ENCODE measurements at regions not wholly inside any gene's neighbourhood (a gene's known extent, or its start where the extent isn't known, plus 50 kb on each side); places are given as distances from the start of the nearest gene placed in this dataset.

DNA sequence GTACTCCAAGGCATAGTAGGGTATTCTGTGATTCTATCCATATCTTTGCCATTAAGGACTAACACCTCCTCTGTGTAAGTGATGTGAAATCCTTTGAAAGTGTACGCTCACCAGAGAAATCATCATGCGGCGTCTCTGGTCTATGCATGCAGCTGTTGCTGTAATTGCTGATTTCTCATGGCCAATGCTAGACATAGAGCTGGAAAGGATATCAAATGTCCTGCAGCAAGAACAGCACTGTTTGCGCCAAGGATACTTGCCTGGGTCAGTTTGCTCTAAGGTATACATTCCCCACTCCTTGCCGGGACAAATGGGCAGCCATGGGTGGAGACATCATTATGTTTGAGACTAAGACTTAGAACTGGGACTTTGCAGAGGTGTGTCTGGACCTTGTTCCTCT lies 896.4 kb downstream of the BCL11B start:
- no peak overlapping the region for H3K27ac ChIP-seq (ENCODE audit: insufficient read depth, low read depth, low read length)
- no TSS peak for BruUV-seq (replicated peaks)
- dilution Hi-C loops (cut with MboI; ENCODE audit: extremely low pct_ligation_motif_present, low sequenced_read_pairs): no loop called here
- H3K9ac ChIP-seq (replicated peaks; ENCODE audit: extremely low read depth, insufficient read depth, low read length): no peak overlapping the region
- CTCF ChIA-PET: no interaction called here
- no peak for FAIRE-seq
- H3K27me3 ChIP-seq (ENCODE audit: control insufficient read depth in 2 of 2, insufficient read depth in 2 of 2, low read length in 2 of 2): no peaks in the 10 kb centered on the region
- no peaks in the 10 kb centered on the region for H3K4me1 ChIP-seq (ENCODE audit: control insufficient read depth, extremely low read depth, insufficient read depth, low read length)
- H4K20me1 ChIP-seq (replicated peaks; ENCODE audit: control insufficient read depth, extremely low read depth, insufficient read depth, low read length): no peaks in the 10 kb centered on the region
- no peaks in the 10 kb centered on the region for H3K36me3 ChIP-seq (ENCODE audit: control insufficient read depth in 2 of 2, extremely low read depth in 1 of 2, insufficient read depth in 2 of 2, low read length in 2 of 2)
- no peaks in the 10 kb centered on the region for H3K9me1 ChIP-seq (replicated peaks; ENCODE audit: control insufficient read depth, extremely low read depth, insufficient read depth, low read length)
- no peaks in the 10 kb centered on the region for H3K79me2 ChIP-seq (ENCODE audit: control insufficient read depth, insufficient read depth, low read length)
- intact Hi-C loops (cut with micrococcal nuclease): no loop called here
- no peak for TF ChIP-seq JUN (IDR thresholded peaks at IDR 0.05; ENCODE audit: borderline replicate concordance, insufficient read depth, insufficient read length, low read depth)
- no peak for TF ChIP-seq POLR2AphosphoS5 (IDR thresholded peaks at IDR 0.05; ENCODE audit: insufficient read depth, low read depth, low read length)
- TF ChIP-seq POLR2A (IDR thresholded peaks at IDR 0.05; ENCODE audit: low read depth, low read length): no peak
- no peak for TF ChIP-seq MYC (IDR thresholded peaks at IDR 0.05; ENCODE audit: low read depth, low read length)
- TF ChIP-seq, protein P1, sequence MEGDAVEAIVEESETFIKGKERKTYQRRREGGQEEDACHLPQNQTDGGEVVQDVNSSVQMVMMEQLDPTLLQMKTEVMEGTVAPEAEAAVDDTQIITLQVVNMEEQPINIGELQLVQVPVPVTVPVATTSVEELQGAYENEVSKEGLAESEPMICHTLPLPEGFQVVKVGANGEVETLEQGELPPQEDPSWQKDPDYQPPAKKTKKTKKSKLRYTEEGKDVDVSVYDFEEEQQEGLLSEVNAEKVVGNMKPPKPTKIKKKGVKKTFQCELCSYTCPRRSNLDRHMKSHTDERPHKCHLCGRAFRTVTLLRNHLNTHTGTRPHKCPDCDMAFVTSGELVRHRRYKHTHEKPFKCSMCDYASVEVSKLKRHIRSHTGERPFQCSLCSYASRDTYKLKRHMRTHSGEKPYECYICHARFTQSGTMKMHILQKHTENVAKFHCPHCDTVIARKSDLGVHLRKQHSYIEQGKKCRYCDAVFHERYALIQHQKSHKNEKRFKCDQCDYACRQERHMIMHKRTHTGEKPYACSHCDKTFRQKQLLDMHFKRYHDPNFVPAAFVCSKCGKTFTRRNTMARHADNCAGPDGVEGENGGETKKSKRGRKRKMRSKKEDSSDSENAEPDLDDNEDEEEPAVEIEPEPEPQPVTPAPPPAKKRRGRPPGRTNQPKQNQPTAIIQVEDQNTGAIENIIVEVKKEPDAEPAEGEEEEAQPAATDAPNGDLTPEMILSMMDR (IDR thresholded peaks at IDR 0.05; ENCODE audit: extremely low read depth in 1 of 2, insufficient read depth in 1 of 2, low read depth in 1 of 2, low read length in 2 of 2): no peak
- TF ChIP-seq GATA2 (IDR thresholded peaks at IDR 0.05; ENCODE audit: insufficient read depth, insufficient read length, low read depth, low read length): no peak
- TF ChIP-seq EZH2 (IDR thresholded peaks at IDR 0.05; ENCODE audit: borderline replicate concordance, low read depth, low read length, severe bottlenecking): no peak
- H3K9me3 ChIP-seq (replicated peaks; ENCODE audit: control insufficient read depth, insufficient read depth, low read length): no peaks in the 10 kb centered on the region
- H3K4me2 ChIP-seq (ENCODE audit: insufficient read depth, low read length): no peak overlapping the region
- no peak for DNase-seq (ENCODE audit: low read depth, low spot score)
- POLR2A ChIA-PET: no interaction called here
- no peak overlapping the region for H3K4me3 ChIP-seq (replicated peaks in 1 of 3; ENCODE audit: insufficient read depth in 1 of 3, low read depth in 1 of 3, low read length in 3 of 3)
- no peak overlapping the region for H2AFZ ChIP-seq (ENCODE audit: low read depth, low read length)

DNA sequence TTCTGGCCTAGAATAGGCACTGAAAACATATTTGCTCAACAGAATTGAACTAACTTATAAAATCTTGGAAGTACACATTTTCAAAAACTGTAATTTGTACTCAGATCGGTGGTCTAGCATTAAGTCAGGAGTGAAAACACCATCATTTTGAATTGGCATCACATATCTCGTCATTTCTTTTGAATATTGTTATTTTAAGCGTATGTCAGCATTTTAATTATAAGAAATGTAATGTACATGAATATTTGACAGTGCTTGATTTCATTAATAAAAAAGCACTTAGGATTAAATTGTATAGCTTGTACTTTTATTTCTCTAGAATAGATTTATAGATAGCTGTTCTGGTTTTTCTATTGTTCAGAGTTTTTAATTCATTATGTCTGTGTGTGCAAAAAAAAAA lies 892.2 kb downstream of the BCL11B start:
- dilution Hi-C loops (cut with MboI; ENCODE audit: extremely low pct_ligation_motif_present, low sequenced_read_pairs) (no loop called here), intact Hi-C loops (cut with micrococcal nuclease) (no loop called here)
- H3K4me3 ChIP-seq (replicated peaks in 1 of 3; ENCODE audit: insufficient read depth in 1 of 3, low read depth in 1 of 3, low read length in 3 of 3): no peak overlapping the region
- no peaks in the 10 kb centered on the region for H3K4me1 ChIP-seq (ENCODE audit: control insufficient read depth, extremely low read depth, insufficient read depth, low read length)
- no peaks in the 10 kb centered on the region for H3K79me2 ChIP-seq (ENCODE audit: control insufficient read depth, insufficient read depth, low read length)
- DNase-seq (ENCODE audit: low read depth, low spot score) (no peak), FAIRE-seq (no peak)
- no peak overlapping the region for H3K9ac ChIP-seq (replicated peaks; ENCODE audit: extremely low read depth, insufficient read depth, low read length)
- BruUV-seq (replicated peaks): no TSS peak
- no peak overlapping the region for H3K27ac ChIP-seq (ENCODE audit: insufficient read depth, low read depth, low read length)
- ChIA-PET POLR2A (no interaction called here), CTCF (no interaction called here)
- H3K4me2 ChIP-seq (ENCODE audit: insufficient read depth, low read length): no peak overlapping the region
- no peaks in the 10 kb centered on the region for H3K27me3 ChIP-seq (ENCODE audit: control insufficient read depth in 2 of 2, insufficient read depth in 2 of 2, low read length in 2 of 2)
- H3K9me1 ChIP-seq (replicated peaks; ENCODE audit: control insufficient read depth, extremely low read depth, insufficient read depth, low read length): no peaks in the 10 kb centered on the region
- no peaks in the 10 kb centered on the region for H4K20me1 ChIP-seq (replicated peaks; ENCODE audit: control insufficient read depth, extremely low read depth, insufficient read depth, low read length)
- TF ChIP-seq, protein P1 (IDR thresholded peaks at IDR 0.05; ENCODE audit: extremely low read depth in 1 of 2, insufficient read depth in 1 of 2, low read depth in 1 of 2, low read length in 2 of 2): no peak
- TF ChIP-seq, protein P2, sequence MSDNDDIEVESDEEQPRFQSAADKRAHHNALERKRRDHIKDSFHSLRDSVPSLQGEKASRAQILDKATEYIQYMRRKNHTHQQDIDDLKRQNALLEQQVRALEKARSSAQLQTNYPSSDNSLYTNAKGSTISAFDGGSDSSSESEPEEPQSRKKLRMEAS (IDR thresholded peaks at IDR 0.05; ENCODE audit: insufficient read depth, insufficient read length): no peak
- no peak for TF ChIP-seq POLR2AphosphoS5 (IDR thresholded peaks at IDR 0.05; ENCODE audit: insufficient read depth, low read depth, low read length)
- no peak for TF ChIP-seq GATA2 (IDR thresholded peaks at IDR 0.05; ENCODE audit: insufficient read depth, insufficient read length, low read depth, low read length)
- no peak for TF ChIP-seq FOS (IDR thresholded peaks at IDR 0.05; ENCODE audit: borderline replicate concordance, insufficient read depth, low read length)
- TF ChIP-seq EZH2 (IDR thresholded peaks at IDR 0.05; ENCODE audit: borderline replicate concordance, low read depth, low read length, severe bottlenecking): no peak
- no peak for TF ChIP-seq POLR2A (IDR thresholded peaks at IDR 0.05; ENCODE audit: low read depth, low read length)
- TF ChIP-seq JUN (IDR thresholded peaks at IDR 0.05; ENCODE audit: borderline replicate concordance, insufficient read depth, insufficient read length, low read depth): no peak
- H3K9me3 ChIP-seq (replicated peaks; ENCODE audit: control insufficient read depth, insufficient read depth, low read length): no peaks in the 10 kb centered on the region
- H3K36me3 ChIP-seq (ENCODE audit: control insufficient read depth in 2 of 2, extremely low read depth in 1 of 2, insufficient read depth in 2 of 2, low read length in 2 of 2): no peaks in the 10 kb centered on the region
- H2AFZ ChIP-seq (ENCODE audit: low read depth, low read length): no peak overlapping the region
